IMR-90 (cell line): ENCODE measurements at regions not wholly inside any gene's neighbourhood (a gene's known extent, or its start where the extent isn't known, plus 50 kb on each side); places are given as distances from the start of the nearest gene placed in this dataset.

Experiments
- ATAC-seq: fragments of 200-7000 bp; cut with Tn5 transposase; 2 replicates; pipeline ENCODE4 v1.9.1; 2020; ENCODE audit warnings: low read depth, mild to moderate bottlenecking, moderate library complexity
- BruUV-seq: library from RNA; stranded (reverse); fragments of 400-500 nt; replicated peaks from 2 replicates; lab custom pipeline; 2021; lab: Mats Ljungman, UMichigan
- CTCF ChIA-PET: fragments of 300-600 bp; formaldehyde crosslinking; extraction: SDS; loops from one replicate; lab custom pipeline; 2021; ENCODE audit warnings: antibody characterized with exemption; lab: Yijun Ruan, JAX
- POLR2A ChIA-PET: fragments of 300-600 bp; sonication (Branson Sonifier 250); formaldehyde crosslinking; loops from one replicate; lab custom pipeline; 2022; ENCODE audit warnings: antibody characterized with exemption; ENCODE audit not compliant: unreplicated experiment; lab: Charles Lee
- DNase-seq: peaks from one replicate; pipeline ENCODE4 v3.0.0; 2013
- H2AFZ ChIP-seq: replicated peaks from 2 replicates; pipeline ENCODE3; 2013; ENCODE audit warnings: low read length, mild to moderate bottlenecking; ENCODE audit not compliant: poor library complexity
- H2AK5ac ChIP-seq: 2 replicates; pipeline ENCODE4 v1.6.1; 2013; ENCODE audit warnings: low read depth, low read length, inconsistent platforms
- H2AK9ac ChIP-seq: replicated peaks from 2 replicates; pipeline ENCODE3; 2013; ENCODE audit warnings: mild to moderate bottlenecking, low read depth, low read length, moderate library complexity; ENCODE audit not compliant: poor library complexity
- H2BK120ac ChIP-seq: 2 replicates; pipeline ENCODE4 v1.6.1; 2013; ENCODE audit warnings: low read depth, low read length, inconsistent platforms
- H2BK15ac ChIP-seq: 3 replicates; pipeline ENCODE4 v1.6.1; 2013; ENCODE audit warnings: low read depth, low read length, inconsistent platforms
- H2BK20ac ChIP-seq: 2 replicates; pipeline ENCODE4 v1.6.1; 2013; ENCODE audit warnings: low read depth, mild to moderate bottlenecking, inconsistent platforms, low read length, moderate library complexity
- H2BK5ac ChIP-seq: 2 replicates; pipeline ENCODE4 v1.6.1; 2013; ENCODE audit warnings: mild to moderate bottlenecking, low read depth, low read length, inconsistent platforms; ENCODE audit not compliant: poor library complexity, severe bottlenecking
- H3K14ac ChIP-seq: replicated peaks from 2 replicates; pipeline ENCODE4 v1.6.1; 2013; ENCODE audit warnings: low read depth, low read length, inconsistent platforms
- H3K18ac ChIP-seq: 2 replicates; pipeline ENCODE4 v1.6.1; 2013; ENCODE audit warnings: low read depth, low read length, control low read depth
- H3K23ac ChIP-seq: 2 replicates; pipeline ENCODE4 v1.6.1; 2013; ENCODE audit warnings: low read depth, low read length, inconsistent platforms
- H3K27ac ChIP-seq: 2 replicates; pipeline ENCODE4 v1.5.1; 2013; ENCODE audit warnings: mild to moderate bottlenecking, control low read depth, low read length; ENCODE audit not compliant: insufficient read depth
- H3K27me3 ChIP-seq: 2 replicates; pipeline ENCODE4 v1.6.1; 2013; ENCODE audit warnings: low read length; ENCODE audit not compliant: control insufficient read depth, insufficient read depth
- H3K36me3 ChIP-seq: 2 replicates; pipeline ENCODE4 v1.6.1; 2013; ENCODE audit warnings: low read length, mixed read lengths; ENCODE audit not compliant: control insufficient read depth, insufficient read depth
- H3K4ac ChIP-seq: 2 replicates; pipeline ENCODE4 v1.6.1; 2013; ENCODE audit warnings: low read depth, low read length, inconsistent platforms
- H3K4me1 ChIP-seq: 2 replicates; pipeline ENCODE4 v1.6.1; 2013; ENCODE audit warnings: low read length, mixed read lengths; ENCODE audit not compliant: control insufficient read depth, insufficient read depth
- H3K4me2 ChIP-seq: 2 replicates; pipeline ENCODE4 v1.6.1; 2013; ENCODE audit warnings: low read depth, mild to moderate bottlenecking, control low read depth, low read length, moderate library complexity
- H3K4me3 ChIP-seq: 2 replicates; pipeline ENCODE4 v1.5.1; 2013; ENCODE audit warnings: low read depth, mild to moderate bottlenecking, control low read depth, low read length, moderate library complexity; ENCODE audit not compliant: insufficient read depth
- H3K56ac ChIP-seq: 2 replicates; pipeline ENCODE4 v1.6.1; 2013; ENCODE audit warnings: low read length, inconsistent platforms; ENCODE audit not compliant: insufficient read depth; ENCODE audit errors: extremely low read depth
- H3K79me1 ChIP-seq, 2 experiments: 2 replicates each; pipeline ENCODE4 v1.6.1; 2013; ENCODE audit warnings: low read length in 2 of 2, inconsistent platforms in 1 of 2, low read depth in 1 of 2
- H3K9ac ChIP-seq: 2 replicates; pipeline ENCODE4 v1.6.1; 2013; ENCODE audit warnings: low read depth, low read length, control low read depth
- H3K9me1 ChIP-seq: 2 replicates; pipeline ENCODE4 v1.6.1; 2013; ENCODE audit warnings: low read length, inconsistent platforms; ENCODE audit not compliant: insufficient read depth
- H3K9me3 ChIP-seq: 2 replicates; pipeline ENCODE4 v1.6.1; 2013; ENCODE audit warnings: low read length; ENCODE audit not compliant: control insufficient read depth, insufficient read depth
- H4K20me1 ChIP-seq: 2 replicates; pipeline ENCODE4 v1.6.1; 2013; ENCODE audit warnings: low read length, inconsistent platforms; ENCODE audit not compliant: insufficient read depth
- H4K5ac ChIP-seq: 2 replicates; pipeline ENCODE4 v1.6.1; 2013; ENCODE audit warnings: mild to moderate bottlenecking, low read depth, low read length, control low read depth
- H4K8ac ChIP-seq, 2 experiments: 2 replicates each; pipeline ENCODE4 v1.6.1; 2013; ENCODE audit warnings: low read depth in 2 of 2, low read length in 2 of 2, control low read depth in 1 of 2, inconsistent platforms in 1 of 2
- H4K91ac ChIP-seq: 2 replicates; pipeline ENCODE4 v1.6.1; 2013; ENCODE audit warnings: low read depth, low read length, inconsistent platforms; ENCODE audit not compliant: insufficient read depth
- BHLHE40 ChIP-seq: fragments of 150-350 bp; IDR thresholded peaks from 2 replicates; pipeline ENCODE4 v1.6.1; 2016; ENCODE audit warnings: mild to moderate bottlenecking, low read depth, low read length
- CEBPB ChIP-seq: IDR thresholded peaks from 2 replicates; pipeline ENCODE4 v1.6.1; 2012; ENCODE audit warnings: low read depth, low read length, improper control_type of control experiment
- CHD1 ChIP-seq: IDR thresholded peaks from 2 replicates; pipeline ENCODE4 v1.6.1; 2012; ENCODE audit warnings: low read depth, low read length, improper control_type of control experiment
- CTCF ChIP-seq: conservative IDR thresholded peaks from 2 replicates; pipeline ENCODE4 v1.5.1; 2012; ENCODE audit warnings: mild to moderate bottlenecking, low read depth, low read length, improper control_type of control experiment
- MAZ ChIP-seq: IDR thresholded peaks from 2 replicates; pipeline ENCODE4 v1.6.1; 2012; ENCODE audit warnings: low read depth, mild to moderate bottlenecking, low read length, improper control_type of control experiment, moderate library complexity, borderline replicate concordance
- MXI1 ChIP-seq: IDR thresholded peaks from 2 replicates; pipeline ENCODE4 v1.6.1; 2012; ENCODE audit warnings: low read depth, mild to moderate bottlenecking, low read length, moderate library complexity, borderline replicate concordance
- RAD21 ChIP-seq: IDR thresholded peaks from 2 replicates; pipeline ENCODE4 v1.6.1; 2012; ENCODE audit warnings: low read length, improper control_type of control experiment
- RCOR1 ChIP-seq: IDR thresholded peaks from 2 replicates; pipeline ENCODE4 v1.6.1; 2012; ENCODE audit warnings: mild to moderate bottlenecking, low read length, improper control_type of control experiment; ENCODE audit not compliant: insufficient replicate concordance
- SMC3 ChIP-seq: fragments of 150-350 bp; IDR thresholded peaks from 2 replicates; pipeline ENCODE4 v1.6.1; 2016; ENCODE audit warnings: low read depth, mild to moderate bottlenecking, antibody characterized with exemption, low read length, moderate library complexity
- dilution Hi-C: fragments of 300-500 bp; cut with HindIII; formaldehyde crosslinking; loops from one replicate; pipeline ENCODE4 v1.14.3; 2018; ENCODE audit warnings: low sequenced_read_pairs; ENCODE audit not compliant: unreplicated experiment
- in situ Hi-C: fragments of 300-500 bp; cut with MboI; formaldehyde crosslinking; loops from 3 replicates; pipeline ENCODE4 v1.14.3; 2019; ENCODE audit warnings: low sequenced_read_pairs, inconsistent platforms, mixed read lengths
- intact Hi-C: fragments of 100-400 bp; cut with micrococcal nuclease; formaldehyde crosslinking; loops from 2 replicates; pipeline ENCODE4 v1.10.0; 2022
- TF ChIP-seq, protein P1 (sequence below): fragments of 150-350 bp; IDR thresholded peaks from 2 replicates; pipeline ENCODE4 v1.6.1; 2016; ENCODE audit warnings: low read depth, mild to moderate bottlenecking, low read length, moderate library complexity, borderline replicate concordance
- TF ChIP-seq, protein P2 (sequence below): fragments of 150-350 bp; IDR thresholded peaks from 2 replicates; pipeline ENCODE4 v1.6.1; 2017; ENCODE audit warnings: mild to moderate bottlenecking, antibody characterized with exemption, low read length, low read depth

- H3K9ac ChIP-seq, result no peak overlapping the region
- H3K4me3 ChIP-seq, result no peak overlapping the region
- H2BK5ac ChIP-seq, result no peak overlapping the region
- H3K9me1 ChIP-seq, result no peaks in the 10 kb centered on the region
- no TSS peak for BruUV-seq
- ChIA-PET CTCF (interaction anchor here (0.6 to 1.0 kb wide), 3 partner anchors 9 to 1842 kb away, joined by 3 read pairs; no protein-coding TSS in a partner anchor), POLR2A (no interaction called here)
- no peak for ATAC-seq
- H3K23ac ChIP-seq, result no peak overlapping the region
- H4K5ac ChIP-seq, result no peak overlapping the region
- H3K9me3 ChIP-seq, result no peaks in the 10 kb centered on the region
- no peak for DNase-seq
- intact Hi-C loops (no loop called here), in situ Hi-C loops (no loop called here), dilution Hi-C loops (no loop called here)
- H2BK15ac ChIP-seq, result no peak overlapping the region
- H4K8ac ChIP-seq, result no peak overlapping the region
- no peak overlapping the region for H4K91ac ChIP-seq
- H3K27ac ChIP-seq, result no peak overlapping the region
- no peaks in the 10 kb centered on the region for H3K4me1 ChIP-seq
- H3K18ac ChIP-seq, result no peak overlapping the region
- no peaks in the 10 kb centered on the region for H3K27me3 ChIP-seq
- no peaks in the 10 kb centered on the region for H4K20me1 ChIP-seq
- H2BK20ac ChIP-seq, result no peak overlapping the region
- H3K14ac ChIP-seq, result no peak overlapping the region
- H2BK120ac ChIP-seq, result no peak overlapping the region
- TF ChIP-seq RCOR1 (no peak), MAZ (no peak), BHLHE40 (no peak), CEBPB (no peak), CTCF (no peak), RAD21 (no peak), MXI1 (no peak), SMC3 (no peak), CHD1 (no peak)
- TF ChIP-seq, protein P1, sequence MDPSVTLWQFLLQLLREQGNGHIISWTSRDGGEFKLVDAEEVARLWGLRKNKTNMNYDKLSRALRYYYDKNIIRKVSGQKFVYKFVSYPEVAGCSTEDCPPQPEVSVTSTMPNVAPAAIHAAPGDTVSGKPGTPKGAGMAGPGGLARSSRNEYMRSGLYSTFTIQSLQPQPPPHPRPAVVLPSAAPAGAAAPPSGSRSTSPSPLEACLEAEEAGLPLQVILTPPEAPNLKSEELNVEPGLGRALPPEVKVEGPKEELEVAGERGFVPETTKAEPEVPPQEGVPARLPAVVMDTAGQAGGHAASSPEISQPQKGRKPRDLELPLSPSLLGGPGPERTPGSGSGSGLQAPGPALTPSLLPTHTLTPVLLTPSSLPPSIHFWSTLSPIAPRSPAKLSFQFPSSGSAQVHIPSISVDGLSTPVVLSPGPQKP, result no peak
- TF ChIP-seq, protein P2, sequence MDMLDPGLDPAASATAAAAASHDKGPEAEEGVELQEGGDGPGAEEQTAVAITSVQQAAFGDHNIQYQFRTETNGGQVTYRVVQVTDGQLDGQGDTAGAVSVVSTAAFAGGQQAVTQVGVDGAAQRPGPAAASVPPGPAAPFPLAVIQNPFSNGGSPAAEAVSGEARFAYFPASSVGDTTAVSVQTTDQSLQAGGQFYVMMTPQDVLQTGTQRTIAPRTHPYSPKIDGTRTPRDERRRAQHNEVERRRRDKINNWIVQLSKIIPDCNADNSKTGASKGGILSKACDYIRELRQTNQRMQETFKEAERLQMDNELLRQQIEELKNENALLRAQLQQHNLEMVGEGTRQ, result no peak
- no peak overlapping the region for H2AK5ac ChIP-seq
- H3K79me1 ChIP-seq, result no peaks in the 10 kb centered on the region
- H2AK9ac ChIP-seq, result no peak overlapping the region
- H3K36me3 ChIP-seq, result no peaks in the 10 kb centered on the region
- H3K56ac ChIP-seq, result no peak overlapping the region
- H3K4me2 ChIP-seq, result no peak overlapping the region
- H3K4ac ChIP-seq, result no peak overlapping the region
- no peak overlapping the region for H2AFZ ChIP-seq
Measured at GRCh38 chr3:78079514-78079913, 1039.6 kb downstream of the ROBO2 start.
